Gastrocnemius medialis (tissue), 4 donors: ENCODE measurements at regions not wholly inside any gene's neighbourhood (a gene's known extent, or its start where the extent isn't known, plus 50 kb on each side); places are given as distances from the start of the nearest gene placed in this dataset.

ENCODE experiments used
- ATAC-seq, 2 donors: fragments of 150-250 bp; one replicate each; pipeline ENCODE4 v1.9.1; 2016
- DNase-seq, 2 donors: peaks; one replicate each; pipeline ENCODE4 v3.0.0-alpha.2; 2019
- H3K27ac ChIP-seq, 4 donors: fragments of 200-600 bp; sonication (generic); 1 replicate in 1 of 4; 2 replicates in 3 of 4; pipeline ENCODE4 v1.5.1; 2016 to 2018; ENCODE audit warnings: mild to moderate bottlenecking in 2 of 4, moderate library complexity in 1 of 4
- H3K27me3 ChIP-seq, 3 donors: fragments of 200-600 bp; sonication (generic) in 2 of 3; 1 replicate in 1 of 3; 2 replicates in 2 of 3; pipeline versions ENCODE4 v1.5.1 to v1.6.0; 2016 to 2019; ENCODE audit warnings: mild to moderate bottlenecking in 1 of 3, moderate library complexity in 1 of 3
- H3K36me3 ChIP-seq, 2 donors: fragments of 200-600 bp; sonication (generic) in 1 of 2; one replicate each; pipeline ENCODE4 v1.5.1; 2017 to 2018
- H3K4me1 ChIP-seq, 2 donors: fragments of 200-600 bp; sonication (generic) in 1 of 2; one replicate each; pipeline ENCODE4 v1.5.1; 2016 to 2017; ENCODE audit warnings: mild to moderate bottlenecking in 2 of 2
- H3K4me3 ChIP-seq, 4 donors: fragments of 200-600 bp; sonication (generic) in 3 of 4; 1 replicate in 1 of 4; 2 replicates in 3 of 4; pipeline ENCODE4 v1.5.1; 2016 to 2019; ENCODE audit warnings: mild to moderate bottlenecking in 2 of 4
- H3K9me3 ChIP-seq, 3 donors: fragments of 200-600 bp; sonication (generic) in 2 of 3; 1 replicate in 1 of 3; 2 replicates in 2 of 3; pipeline ENCODE4 v1.5.1; 2016 to 2019
- CTCF ChIP-seq, 5 experiments: fragments of 450-650 bp in 3 of 5; fragments of 200-600 bp in 2 of 5; sonication (generic) in 2 of 5; IDR thresholded peaks in 4 of 5; conservative IDR thresholded peaks in 1 of 5; 1 replicate in 4 of 5; 2 replicates in 1 of 5; pipeline ENCODE4 v1.5.1; 2016 to 2019; ENCODE audit warnings: antibody characterized with exemption in 5 of 5, mild to moderate bottlenecking in 3 of 5, moderate library complexity in 3 of 5
- POLR2A ChIP-seq, 2 donors: fragments of 450-650 bp; IDR thresholded peaks; one replicate each; pipeline ENCODE4 v1.6.1; 2017; ENCODE audit warnings: antibody characterized with exemption in 2 of 2, mild to moderate bottlenecking in 2 of 2, moderate library complexity in 2 of 2
- in situ Hi-C, 4 donors: fragments of 200-750 bp; cut with MboI; loops; one replicate each; pipeline versions ENCODE4 v1.15.0 to v1.8.0; 2017; ENCODE audit warnings: low sequenced_read_pairs in 4 of 4
- intact Hi-C: fragments of 100-400 bp; cut with DNase I; formaldehyde crosslinking; loops from one replicate; pipeline ENCODE4 v1.15.1; 2023; ENCODE audit warnings: low total_unique reads

GRCh38 chr11:103659743-103660142 is 376.7 kb upstream of the DDI1 start:
- ATAC-seq (no peak), DNase-seq (no peak)
- H3K4me3 ChIP-seq = no peak overlapping the region
- intact Hi-C loops (no loop called here), in situ Hi-C loops (no loop called here)
- H3K36me3 ChIP-seq = no peaks in the 10 kb centered on the region
- H3K27me3 ChIP-seq = no peaks in the 10 kb centered on the region
- no peaks in the 10 kb centered on the region for H3K4me1 ChIP-seq
- H3K27ac ChIP-seq = no peak overlapping the region
- TF ChIP-seq CTCF (IDR thresholded peaks at IDR 0.05 in 4 of 5, conservative IDR thresholded peaks at IDR 0.05 in 1 of 5) = no peak
- TF ChIP-seq POLR2A (IDR thresholded peaks at IDR 0.05) = no peak
- no peaks in the 10 kb centered on the region for H3K9me3 ChIP-seq

DNA sequence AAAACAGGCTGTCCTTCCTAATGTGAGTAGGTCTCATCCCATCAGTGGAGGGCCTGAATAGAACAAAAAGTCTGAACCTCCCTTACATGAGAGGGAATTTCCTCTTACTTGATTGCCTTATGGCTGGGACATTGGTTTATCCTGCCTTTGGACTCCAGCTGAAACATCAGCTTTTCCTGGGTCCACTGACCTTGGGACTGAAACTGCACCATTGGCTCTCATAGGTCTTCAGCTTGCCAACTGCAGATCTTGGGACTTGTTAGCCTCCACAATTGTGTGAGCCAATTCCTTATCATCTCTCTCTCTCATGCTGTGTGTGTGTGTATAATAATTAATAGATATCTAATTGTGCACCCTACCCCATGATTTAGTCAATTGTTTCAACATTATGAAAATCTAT is 375.3 kb upstream of the DDI1 start:
- intact Hi-C loops = no loop called here
- Histone ChIP-seq H3K27me3 (no peaks in the 10 kb centered on the region), H3K27ac (no peak overlapping the region), H3K4me3 (no peak overlapping the region), H3K9me3 (no peaks in the 10 kb centered on the region), H3K4me1 (no peaks in the 10 kb centered on the region), H3K36me3 (no peaks in the 10 kb centered on the region)
- ATAC-seq (no peak), DNase-seq (no peak)
- no peak for TF ChIP-seq POLR2A (IDR thresholded peaks at IDR 0.05)
- in situ Hi-C loops = no loop called here

- ATAC-seq (no peak), DNase-seq (no peak)
- Histone ChIP-seq H3K4me1 (no peaks in the 10 kb centered on the region), H3K27ac (no peak overlapping the region), H3K9me3 (no peaks in the 10 kb centered on the region), H3K27me3 (no peaks in the 10 kb centered on the region), H3K36me3 (no peaks in the 10 kb centered on the region), H3K4me3 (no peak overlapping the region)
- in situ Hi-C loops = no loop called here
- TF ChIP-seq POLR2A (IDR thresholded peaks at IDR 0.05) = no peak
- no peak for TF ChIP-seq CTCF (IDR thresholded peaks at IDR 0.05 in 4 of 5, conservative IDR thresholded peaks at IDR 0.05 in 1 of 5)
- intact Hi-C loops = no loop called here
Observed at GRCh38 chr11:103661991-103662390, 374.4 kb upstream of the DDI1 start.

DNA sequence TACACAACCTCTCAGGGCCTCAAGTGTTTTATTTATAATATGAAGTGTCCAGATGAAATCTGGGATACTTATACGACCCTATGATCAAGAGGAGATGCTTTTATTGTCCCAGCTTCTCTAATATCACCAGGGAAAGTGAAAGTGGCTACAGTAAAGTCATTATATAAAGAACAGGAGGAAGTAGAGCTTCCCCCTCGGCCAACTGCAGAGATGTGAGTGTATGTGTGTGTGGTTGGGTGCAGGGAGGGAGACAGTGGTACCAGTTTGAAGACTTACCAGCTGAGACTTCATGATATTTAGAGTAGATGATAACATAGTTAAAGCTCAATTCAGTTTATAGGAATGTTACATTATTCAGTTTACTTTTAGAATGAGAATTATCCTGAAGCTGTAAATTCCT is 373.6 kb upstream of the DDI1 start:
- no peak overlapping the region for H3K4me3 ChIP-seq
- no peak for ATAC-seq

GRCh38 chr11:103668859-103669258 is 367.6 kb upstream of the DDI1 start:
- no peak overlapping the region for H3K27ac ChIP-seq
- in situ Hi-C loops = no loop called here

More for the DNA sequence above, 373.6 kb upstream of the DDI1 start:
- no peak for DNase-seq
- TF ChIP-seq CTCF (IDR thresholded peaks at IDR 0.05 in 4 of 5, conservative IDR thresholded peaks at IDR 0.05 in 1 of 5) = no peak
- TF ChIP-seq POLR2A (IDR thresholded peaks at IDR 0.05) = no peak
- intact Hi-C loops (no loop called here), in situ Hi-C loops (no loop called here)
- no peaks in the 10 kb centered on the region for H3K36me3 ChIP-seq
- H3K4me1 ChIP-seq = no peaks in the 10 kb centered on the region
- H3K27me3 ChIP-seq = no peaks in the 10 kb centered on the region
- H3K27ac ChIP-seq = no peak overlapping the region
- no peaks in the 10 kb centered on the region for H3K9me3 ChIP-seq

More at GRCh38 chr11:103668859-103669258, 367.6 kb upstream of the DDI1 start:
- DNase-seq (no peak), ATAC-seq (no peak)
- H3K36me3 ChIP-seq = no peaks in the 10 kb centered on the region
- no peaks in the 10 kb centered on the region for H3K4me1 ChIP-seq
- TF ChIP-seq POLR2A (IDR thresholded peaks at IDR 0.05) (no peak), CTCF (IDR thresholded peaks at IDR 0.05 in 4 of 5, conservative IDR thresholded peaks at IDR 0.05 in 1 of 5) (no peak)
- intact Hi-C loops = no loop called here
- no peaks in the 10 kb centered on the region for H3K9me3 ChIP-seq
- H3K27me3 ChIP-seq = no peaks in the 10 kb centered on the region
- no peak overlapping the region for H3K4me3 ChIP-seq
